Erythroblast (primary cell): ENCODE measurements at regions not wholly inside any gene's neighbourhood (a gene's known extent, or its start where the extent isn't known, plus 50 kb on each side); places are given as distances from the start of the nearest gene placed in this dataset.

ENCODE experiments used
- GATA1 ChIP-seq: IDR thresholded peaks from 2 replicates; pipeline ENCODE4 v1.6.1; 2011; ENCODE audit warnings: low read depth, mild to moderate bottlenecking, control low read depth, low read length, moderate library complexity
- POLR2A ChIP-seq: IDR thresholded peaks from 2 replicates; pipeline ENCODE4 v1.6.1; 2011; ENCODE audit warnings: mild to moderate bottlenecking, low read length

DNA sequence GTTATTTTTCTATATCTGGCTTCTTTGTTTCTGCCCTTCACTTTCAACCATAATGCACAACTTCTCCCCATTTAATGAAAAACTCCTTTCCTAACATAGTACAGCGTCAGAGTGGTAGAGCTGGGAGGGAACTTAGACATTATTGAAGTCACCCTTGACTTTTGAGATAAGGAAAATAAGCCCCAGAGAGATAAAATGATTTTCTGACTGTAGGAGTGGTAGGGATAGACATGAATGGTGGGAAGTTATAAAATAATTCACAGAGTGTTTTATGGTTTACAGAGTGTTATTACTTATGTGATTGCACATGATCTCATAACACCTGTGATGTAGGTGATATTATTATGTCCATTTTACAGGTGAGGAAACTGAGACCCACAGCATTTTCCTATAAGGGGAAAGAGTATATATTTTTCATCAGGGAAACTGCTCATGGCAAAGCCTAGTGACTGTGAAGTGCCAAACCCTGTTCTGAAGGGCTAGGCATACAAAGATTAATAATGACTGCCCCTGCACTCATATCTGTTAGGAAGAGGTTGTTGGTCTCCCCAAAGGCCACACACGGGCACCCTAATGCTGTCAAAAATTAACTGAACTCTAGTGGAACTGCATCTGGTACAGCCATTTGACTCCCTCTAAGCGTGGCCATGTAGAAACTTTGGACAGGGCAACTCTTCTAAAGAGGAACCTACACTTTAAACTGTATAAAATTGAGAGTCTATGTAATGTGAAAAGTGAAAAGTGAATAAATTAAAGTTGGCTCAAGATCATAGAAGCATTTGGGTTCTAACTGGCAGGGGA, 61.1 kb upstream of the PICALM start:
- TF ChIP-seq POLR2A (no peak), GATA1 (no peak)
